Hepatocyte (in vitro differentiated cells): ENCODE measurements at regions not wholly inside any gene's neighbourhood (a gene's known extent, or its start where the extent isn't known, plus 50 kb on each side); places are given as distances from the start of the nearest gene placed in this dataset.

Source experiments
- EZH2 ChIP-seq: fragments of 200-600 bp; sonication (generic); IDR thresholded peaks from 2 replicates; pipeline ENCODE4 v1.6.1; 2016; ENCODE audit warnings: antibody characterized with exemption, mild to moderate bottlenecking, borderline replicate concordance
- EZH2phosphoT487 ChIP-seq: fragments of 200-600 bp; sonication (generic); IDR thresholded peaks from one replicate; pipeline ENCODE4 v1.6.1; 2018; ENCODE audit warnings: antibody characterized with exemption, mild to moderate bottlenecking, low read depth, moderate library complexity; ENCODE audit not compliant: unreplicated experiment, severe bottlenecking
- TF ChIP-seq, protein P1 (sequence below): fragments of 200-600 bp; sonication (generic); IDR thresholded peaks from 2 replicates; pipeline ENCODE4 v1.5.1; 2016; ENCODE audit warnings: antibody characterized with exemption, mild to moderate bottlenecking; ENCODE audit not compliant: poor library complexity

DNA sequence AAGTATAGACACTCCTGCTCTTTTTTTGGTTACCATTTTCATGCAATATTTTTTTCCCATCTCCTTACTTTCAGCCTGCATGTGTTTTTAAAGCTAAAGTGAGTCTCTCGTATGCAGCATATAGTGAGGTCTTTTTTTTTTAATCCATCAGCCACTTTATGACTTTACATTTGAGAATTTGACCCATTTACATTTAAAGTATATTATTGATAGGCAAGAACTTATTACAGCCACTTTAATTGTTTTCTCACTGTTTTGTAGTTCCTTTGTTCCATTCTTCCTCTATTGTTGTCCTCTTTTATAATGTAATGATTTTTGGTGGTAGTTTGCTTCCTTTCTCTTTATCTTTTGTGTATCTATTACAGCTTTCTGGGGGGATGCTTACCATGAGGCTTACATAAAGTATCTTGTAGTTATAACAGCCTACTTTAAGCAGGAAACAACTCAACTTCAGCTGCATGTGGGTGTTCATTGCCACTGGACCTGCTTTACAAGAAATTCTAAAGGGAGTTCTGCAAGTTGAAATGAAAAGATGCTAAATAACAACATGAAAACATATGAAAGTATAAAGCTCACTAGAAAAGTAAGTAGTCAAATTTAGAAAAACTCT is 71.8 kb downstream of the TNFAIP3 start:
- TF ChIP-seq, protein P1, sequence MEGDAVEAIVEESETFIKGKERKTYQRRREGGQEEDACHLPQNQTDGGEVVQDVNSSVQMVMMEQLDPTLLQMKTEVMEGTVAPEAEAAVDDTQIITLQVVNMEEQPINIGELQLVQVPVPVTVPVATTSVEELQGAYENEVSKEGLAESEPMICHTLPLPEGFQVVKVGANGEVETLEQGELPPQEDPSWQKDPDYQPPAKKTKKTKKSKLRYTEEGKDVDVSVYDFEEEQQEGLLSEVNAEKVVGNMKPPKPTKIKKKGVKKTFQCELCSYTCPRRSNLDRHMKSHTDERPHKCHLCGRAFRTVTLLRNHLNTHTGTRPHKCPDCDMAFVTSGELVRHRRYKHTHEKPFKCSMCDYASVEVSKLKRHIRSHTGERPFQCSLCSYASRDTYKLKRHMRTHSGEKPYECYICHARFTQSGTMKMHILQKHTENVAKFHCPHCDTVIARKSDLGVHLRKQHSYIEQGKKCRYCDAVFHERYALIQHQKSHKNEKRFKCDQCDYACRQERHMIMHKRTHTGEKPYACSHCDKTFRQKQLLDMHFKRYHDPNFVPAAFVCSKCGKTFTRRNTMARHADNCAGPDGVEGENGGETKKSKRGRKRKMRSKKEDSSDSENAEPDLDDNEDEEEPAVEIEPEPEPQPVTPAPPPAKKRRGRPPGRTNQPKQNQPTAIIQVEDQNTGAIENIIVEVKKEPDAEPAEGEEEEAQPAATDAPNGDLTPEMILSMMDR, result no peak
- no peak for TF ChIP-seq EZH2
- TF ChIP-seq EZH2phosphoT487, result no peak
